ENCODE measurements at regions not wholly inside any gene's neighbourhood (a gene's known extent, or its start where the extent isn't known, plus 50 kb on each side); places are given as distances from the start of the nearest gene placed in this dataset.

DNA sequence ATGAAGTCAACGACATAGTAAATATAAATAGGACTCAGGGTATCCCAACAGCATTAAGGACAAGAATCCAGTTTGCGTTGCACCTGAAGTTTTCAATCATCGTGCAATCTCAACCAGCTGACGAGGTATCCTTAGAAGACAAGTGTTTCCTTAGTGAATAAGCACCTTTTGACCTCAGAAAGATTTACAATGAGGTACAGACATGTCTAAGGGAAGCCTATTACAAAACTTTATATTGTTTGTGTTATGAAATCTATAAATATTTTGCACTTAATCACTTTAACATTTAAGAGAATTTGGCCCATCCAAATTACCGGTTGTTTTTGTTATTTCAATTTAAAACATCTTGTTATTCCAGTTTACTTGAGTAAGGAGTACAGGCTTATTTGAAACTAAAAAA is 64.9 kb upstream of the PRICKLE2 start:
- no peak for ATAC-seq (ENCODE audit: insufficient read depth, low read depth)
- Histone ChIP-seq H3K9me3 (ENCODE audit: insufficient read depth, low read length, severe bottlenecking) (no peaks in the 10 kb centered on the region), H2AFZ (ENCODE audit: low read depth, low read length) (no peak overlapping the region), H3K9ac (ENCODE audit: low read depth, low read length) (no peak overlapping the region), H3K4me3 (ENCODE audit: low read depth in 1 of 2, low read length in 2 of 2) (no peak overlapping the region), H3K27ac (ENCODE audit: low read length) (no peak overlapping the region), H3K79me2 (ENCODE audit: insufficient read depth, low read length) (no peaks in the 10 kb centered on the region), H4K20me1 (ENCODE audit: insufficient read depth, low read length) (no peaks in the 10 kb centered on the region), H3K4me1 (ENCODE audit: insufficient read depth, low read length) (no peaks in the 10 kb centered on the region), H3K36me3 (ENCODE audit: insufficient read depth, low read length) (no peaks in the 10 kb centered on the region), H3K4me2 (ENCODE audit: insufficient read depth, low read length) (no peak overlapping the region), H3K27me3 (ENCODE audit: insufficient read depth, low read length, poor library complexity) (no peaks in the 10 kb centered on the region)
- TF ChIP-seq, protein P1, sequence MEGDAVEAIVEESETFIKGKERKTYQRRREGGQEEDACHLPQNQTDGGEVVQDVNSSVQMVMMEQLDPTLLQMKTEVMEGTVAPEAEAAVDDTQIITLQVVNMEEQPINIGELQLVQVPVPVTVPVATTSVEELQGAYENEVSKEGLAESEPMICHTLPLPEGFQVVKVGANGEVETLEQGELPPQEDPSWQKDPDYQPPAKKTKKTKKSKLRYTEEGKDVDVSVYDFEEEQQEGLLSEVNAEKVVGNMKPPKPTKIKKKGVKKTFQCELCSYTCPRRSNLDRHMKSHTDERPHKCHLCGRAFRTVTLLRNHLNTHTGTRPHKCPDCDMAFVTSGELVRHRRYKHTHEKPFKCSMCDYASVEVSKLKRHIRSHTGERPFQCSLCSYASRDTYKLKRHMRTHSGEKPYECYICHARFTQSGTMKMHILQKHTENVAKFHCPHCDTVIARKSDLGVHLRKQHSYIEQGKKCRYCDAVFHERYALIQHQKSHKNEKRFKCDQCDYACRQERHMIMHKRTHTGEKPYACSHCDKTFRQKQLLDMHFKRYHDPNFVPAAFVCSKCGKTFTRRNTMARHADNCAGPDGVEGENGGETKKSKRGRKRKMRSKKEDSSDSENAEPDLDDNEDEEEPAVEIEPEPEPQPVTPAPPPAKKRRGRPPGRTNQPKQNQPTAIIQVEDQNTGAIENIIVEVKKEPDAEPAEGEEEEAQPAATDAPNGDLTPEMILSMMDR (IDR thresholded peaks at IDR 0.05; ENCODE audit: borderline replicate concordance, extremely low read depth, low read length, poor library complexity, severe bottlenecking) = no peak
- no peak for TF ChIP-seq EZH2 (IDR thresholded peaks at IDR 0.05; ENCODE audit: borderline replicate concordance, low read depth, low read length, severe bottlenecking)
- DNase-seq = no peak

DNA sequence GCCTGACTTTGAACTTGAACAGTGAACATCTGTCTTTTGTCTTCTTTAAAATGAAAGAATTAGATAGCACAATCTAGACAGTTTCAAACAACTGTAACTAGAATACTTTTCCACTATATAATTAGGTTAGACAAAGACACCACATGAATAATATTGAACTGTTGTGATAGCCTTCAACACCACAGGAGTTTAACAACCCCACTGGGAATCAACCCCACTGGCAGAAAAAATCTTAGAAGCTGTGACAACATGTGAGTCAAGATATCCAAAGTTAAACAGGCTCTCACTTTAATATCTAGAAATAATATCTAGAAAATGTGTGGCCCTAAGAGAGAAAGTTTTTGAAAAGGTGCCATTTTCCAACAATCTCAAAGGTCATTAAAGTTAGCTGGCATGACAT is 64.4 kb upstream of the PRICKLE2 start:
- no peaks in the 10 kb centered on the region for H3K79me2 ChIP-seq (ENCODE audit: insufficient read depth, low read length)
- no peak overlapping the region for H3K4me2 ChIP-seq (ENCODE audit: insufficient read depth, low read length)
- no peaks in the 10 kb centered on the region for H3K4me1 ChIP-seq (ENCODE audit: insufficient read depth, low read length)
- TF ChIP-seq, protein P1 (IDR thresholded peaks at IDR 0.05; ENCODE audit: borderline replicate concordance, extremely low read depth, low read length, poor library complexity, severe bottlenecking) = no peak
- TF ChIP-seq EZH2 (IDR thresholded peaks at IDR 0.05; ENCODE audit: borderline replicate concordance, low read depth, low read length, severe bottlenecking) = no peak
- no peak overlapping the region for H3K9ac ChIP-seq (ENCODE audit: low read depth, low read length)
- no peak overlapping the region for H2AFZ ChIP-seq (ENCODE audit: low read depth, low read length)
- no peak overlapping the region for H3K4me3 ChIP-seq (ENCODE audit: low read depth in 1 of 2, low read length in 2 of 2)
- ATAC-seq (ENCODE audit: insufficient read depth, low read depth) = no peak
- H3K36me3 ChIP-seq (ENCODE audit: insufficient read depth, low read length) = no peaks in the 10 kb centered on the region
- no peaks in the 10 kb centered on the region for H4K20me1 ChIP-seq (ENCODE audit: insufficient read depth, low read length)
- no peak overlapping the region for H3K27ac ChIP-seq (ENCODE audit: low read length)
- no peak for DNase-seq
- no peaks in the 10 kb centered on the region for H3K27me3 ChIP-seq (ENCODE audit: insufficient read depth, low read length, poor library complexity)
- H3K9me3 ChIP-seq (ENCODE audit: insufficient read depth, low read length, severe bottlenecking) = no peaks in the 10 kb centered on the region

DNA sequence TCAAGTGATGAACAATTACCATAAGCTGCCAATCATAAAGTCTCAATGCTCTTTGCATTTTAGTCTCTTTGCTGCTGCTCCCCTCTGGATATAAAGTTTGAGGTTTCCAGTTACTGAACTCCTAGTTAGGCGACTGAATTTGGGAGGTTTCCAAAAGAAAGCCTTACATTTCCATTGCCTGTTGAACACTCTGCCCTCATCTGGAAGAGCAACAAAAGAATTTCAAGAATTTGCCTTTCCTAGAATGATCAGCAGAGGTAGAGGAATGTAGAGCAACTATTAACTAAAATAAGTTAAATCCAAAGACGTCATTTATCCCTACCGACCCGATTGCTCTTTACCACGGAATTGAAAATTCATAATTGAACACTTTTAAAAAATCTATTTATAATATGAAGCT is 53.4 kb upstream of the PRICKLE2 start:
- no peak overlapping the region for H3K9ac ChIP-seq (ENCODE audit: low read depth, low read length)

More for the DNA sequence above, 53.4 kb upstream of the PRICKLE2 start:
- H3K27ac ChIP-seq (ENCODE audit: low read length) = no peak overlapping the region
- no peak for DNase-seq
- no peaks in the 10 kb centered on the region for H4K20me1 ChIP-seq (ENCODE audit: insufficient read depth, low read length)
- no peaks in the 10 kb centered on the region for H3K4me1 ChIP-seq (ENCODE audit: insufficient read depth, low read length)
- no peaks in the 10 kb centered on the region for H3K9me3 ChIP-seq (ENCODE audit: insufficient read depth, low read length, severe bottlenecking)
- H2AFZ ChIP-seq (ENCODE audit: low read depth, low read length) = no peak overlapping the region
- no peak overlapping the region for H3K4me3 ChIP-seq (ENCODE audit: low read depth in 1 of 2, low read length in 2 of 2)
- H3K79me2 ChIP-seq (ENCODE audit: insufficient read depth, low read length) = no peaks in the 10 kb centered on the region
- H3K27me3 ChIP-seq (ENCODE audit: insufficient read depth, low read length, poor library complexity) = no peaks in the 10 kb centered on the region
- TF ChIP-seq, protein P1 (IDR thresholded peaks at IDR 0.05; ENCODE audit: borderline replicate concordance, extremely low read depth, low read length, poor library complexity, severe bottlenecking) = no peak
- no peak for TF ChIP-seq EZH2 (IDR thresholded peaks at IDR 0.05; ENCODE audit: borderline replicate concordance, low read depth, low read length, severe bottlenecking)
- H3K4me2 ChIP-seq (ENCODE audit: insufficient read depth, low read length) = no peak overlapping the region
- no peaks in the 10 kb centered on the region for H3K36me3 ChIP-seq (ENCODE audit: insufficient read depth, low read length)
- no peak for ATAC-seq (ENCODE audit: insufficient read depth, low read depth)
